ENCODE measurements at regions not wholly inside any gene's neighbourhood (a gene's known extent, or its start where the extent isn't known, plus 50 kb on each side); places are given as distances from the start of the nearest gene placed in this dataset.

DNA sequence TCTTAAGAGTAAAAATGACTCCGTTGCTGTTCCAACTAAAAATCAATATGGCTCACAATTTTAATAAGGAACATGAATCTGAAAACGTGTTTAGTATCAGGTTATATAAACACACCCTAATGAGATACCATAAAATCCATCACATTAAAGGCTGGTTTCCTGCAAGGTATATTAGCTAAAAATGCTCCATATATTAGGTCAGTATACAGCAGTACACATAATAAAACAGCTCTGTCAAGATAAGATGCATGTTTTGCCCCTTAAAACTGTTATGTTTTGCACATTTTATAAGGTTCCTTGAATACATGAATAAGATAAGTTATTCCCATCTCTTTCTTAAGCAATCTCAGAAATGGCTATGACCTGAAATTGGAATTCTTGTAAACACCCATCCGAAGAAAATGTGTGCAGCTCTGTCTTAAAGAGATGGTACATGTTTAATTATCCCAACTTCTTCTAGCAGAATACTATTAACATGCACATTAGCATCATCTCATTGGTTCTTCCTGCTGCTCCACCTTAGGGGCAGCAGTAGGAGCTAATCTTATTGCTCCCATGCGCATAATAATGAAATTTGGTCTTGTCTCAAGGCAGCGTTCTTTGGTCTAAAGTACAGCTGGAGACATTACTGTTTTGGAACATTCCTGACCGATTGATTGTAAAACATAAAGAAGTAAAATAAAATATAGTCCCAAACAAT is 836.1 kb upstream of the FANCL start:
- Mint-ChIP-seq H3K9me3 (peaks cover 2% of the 10 kb centered on the region), H3K4me3 (no peak overlapping the region), H3K4me1 (peaks cover 52% of the 10 kb centered on the region), H3K36me3 (no peaks in the 10 kb centered on the region), H3K27ac (no peak overlapping the region), H3K27me3 (ENCODE audit: low read depth) (no peaks in the 10 kb centered on the region)
- no peak for DNase-seq (ENCODE audit: low spot score in 2 of 2, unreplicated experiment in 2 of 2)
- TF ChIP-seq, protein P1, sequence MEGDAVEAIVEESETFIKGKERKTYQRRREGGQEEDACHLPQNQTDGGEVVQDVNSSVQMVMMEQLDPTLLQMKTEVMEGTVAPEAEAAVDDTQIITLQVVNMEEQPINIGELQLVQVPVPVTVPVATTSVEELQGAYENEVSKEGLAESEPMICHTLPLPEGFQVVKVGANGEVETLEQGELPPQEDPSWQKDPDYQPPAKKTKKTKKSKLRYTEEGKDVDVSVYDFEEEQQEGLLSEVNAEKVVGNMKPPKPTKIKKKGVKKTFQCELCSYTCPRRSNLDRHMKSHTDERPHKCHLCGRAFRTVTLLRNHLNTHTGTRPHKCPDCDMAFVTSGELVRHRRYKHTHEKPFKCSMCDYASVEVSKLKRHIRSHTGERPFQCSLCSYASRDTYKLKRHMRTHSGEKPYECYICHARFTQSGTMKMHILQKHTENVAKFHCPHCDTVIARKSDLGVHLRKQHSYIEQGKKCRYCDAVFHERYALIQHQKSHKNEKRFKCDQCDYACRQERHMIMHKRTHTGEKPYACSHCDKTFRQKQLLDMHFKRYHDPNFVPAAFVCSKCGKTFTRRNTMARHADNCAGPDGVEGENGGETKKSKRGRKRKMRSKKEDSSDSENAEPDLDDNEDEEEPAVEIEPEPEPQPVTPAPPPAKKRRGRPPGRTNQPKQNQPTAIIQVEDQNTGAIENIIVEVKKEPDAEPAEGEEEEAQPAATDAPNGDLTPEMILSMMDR (IDR thresholded peaks at IDR 0.05; ENCODE audit: unreplicated experiment): no peak

DNA sequence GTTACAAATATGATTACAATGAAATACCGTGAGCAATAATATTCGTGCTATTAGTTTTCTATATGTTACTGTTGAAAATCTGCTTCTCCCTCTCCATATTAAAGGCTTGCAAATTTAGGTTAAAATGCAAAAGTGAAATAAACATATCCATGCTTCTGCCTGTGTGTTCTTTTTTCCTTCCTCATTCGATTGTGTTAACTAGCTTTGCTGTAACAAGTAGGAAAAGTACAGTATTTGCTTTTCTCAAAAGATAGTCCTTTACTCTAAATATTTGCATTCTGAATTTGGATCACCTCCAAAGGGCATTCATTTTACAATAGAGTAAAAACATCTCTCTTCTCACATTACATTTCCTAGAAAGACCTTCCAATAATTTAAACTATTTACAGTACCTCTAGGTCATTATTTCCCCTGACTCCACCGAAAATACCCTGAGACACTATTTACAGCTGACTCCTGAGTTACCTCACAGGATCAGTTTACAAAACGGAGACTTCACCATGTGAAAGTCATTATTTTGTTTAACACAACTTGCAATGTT is 835.0 kb upstream of the FANCL start:
- Mint-ChIP-seq H3K27ac (peak overlapping the region; percentile 58), H3K9me3 (peaks cover 7% of the 10 kb centered on the region), H3K4me1 (peaks cover 51% of the 10 kb centered on the region), H3K4me3 (no peak overlapping the region), H3K27me3 (ENCODE audit: low read depth) (no peaks in the 10 kb centered on the region), H3K36me3 (no peaks in the 10 kb centered on the region)
- no peak for DNase-seq (ENCODE audit: low spot score in 2 of 2, unreplicated experiment in 2 of 2)
- TF ChIP-seq, protein P1 (IDR thresholded peaks at IDR 0.05; ENCODE audit: unreplicated experiment): no peak

DNA sequence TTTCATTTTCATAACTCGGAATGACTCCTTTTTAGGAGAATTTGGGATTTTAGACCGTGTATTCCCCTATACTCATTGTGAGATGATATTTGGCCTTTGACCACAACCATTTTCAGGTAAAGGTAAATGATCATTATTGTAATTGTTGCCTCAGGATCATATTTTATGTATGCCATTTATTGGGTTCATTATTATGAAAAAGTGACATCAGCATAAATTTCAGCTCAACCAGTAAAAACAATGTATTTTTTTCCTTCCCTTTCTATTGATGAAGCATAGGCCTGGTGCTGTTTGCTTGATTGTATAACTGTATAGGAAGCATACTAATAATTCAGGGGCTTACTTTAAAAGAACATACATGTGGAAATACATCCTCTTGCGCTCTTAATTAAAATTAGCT is 832.9 kb upstream of the FANCL start:
- TF ChIP-seq, protein P1 (IDR thresholded peaks at IDR 0.05; ENCODE audit: unreplicated experiment): no peak
- H3K9me3 Mint-ChIP-seq: peaks cover 7% of the 10 kb centered on the region
- no peak overlapping the region for H3K4me3 Mint-ChIP-seq
- no peaks in the 10 kb centered on the region for H3K36me3 Mint-ChIP-seq
- H3K27me3 Mint-ChIP-seq (ENCODE audit: low read depth): no peaks in the 10 kb centered on the region
- DNase-seq (ENCODE audit: low spot score in 2 of 2, unreplicated experiment in 2 of 2): no peak
- peaks cover 38% of the 10 kb centered on the region for H3K4me1 Mint-ChIP-seq
- H3K27ac Mint-ChIP-seq: no peak overlapping the region

DNA sequence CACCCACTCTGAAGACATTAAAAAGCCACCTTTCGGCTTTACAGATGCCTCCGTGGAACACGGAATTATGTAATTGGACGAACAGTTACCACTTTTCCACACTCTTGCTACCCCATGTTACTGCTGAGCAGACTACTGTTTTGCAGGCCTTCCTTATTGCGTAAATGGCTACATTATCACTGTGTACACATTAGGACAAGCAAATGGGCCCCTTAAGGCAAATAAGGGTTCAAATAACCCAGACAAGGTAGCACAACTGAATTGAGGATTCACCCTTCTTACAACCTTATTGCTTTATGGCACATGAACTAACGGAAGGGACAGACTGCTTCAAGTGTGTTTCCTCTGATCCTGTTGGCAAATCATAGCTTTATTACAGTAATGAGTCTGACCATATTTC is 832.2 kb upstream of the FANCL start:
- no peaks in the 10 kb centered on the region for H3K27me3 Mint-ChIP-seq (ENCODE audit: low read depth)
- H3K4me3 Mint-ChIP-seq: no peak overlapping the region
- H3K9me3 Mint-ChIP-seq: peaks cover 7% of the 10 kb centered on the region
- no peak overlapping the region for H3K27ac Mint-ChIP-seq
- H3K36me3 Mint-ChIP-seq: no peaks in the 10 kb centered on the region
- no peak for DNase-seq (ENCODE audit: low spot score in 2 of 2, unreplicated experiment in 2 of 2)
- TF ChIP-seq, protein P1 (IDR thresholded peaks at IDR 0.05; ENCODE audit: unreplicated experiment): no peak
- H3K4me1 Mint-ChIP-seq: peaks cover 34% of the 10 kb centered on the region

DNA sequence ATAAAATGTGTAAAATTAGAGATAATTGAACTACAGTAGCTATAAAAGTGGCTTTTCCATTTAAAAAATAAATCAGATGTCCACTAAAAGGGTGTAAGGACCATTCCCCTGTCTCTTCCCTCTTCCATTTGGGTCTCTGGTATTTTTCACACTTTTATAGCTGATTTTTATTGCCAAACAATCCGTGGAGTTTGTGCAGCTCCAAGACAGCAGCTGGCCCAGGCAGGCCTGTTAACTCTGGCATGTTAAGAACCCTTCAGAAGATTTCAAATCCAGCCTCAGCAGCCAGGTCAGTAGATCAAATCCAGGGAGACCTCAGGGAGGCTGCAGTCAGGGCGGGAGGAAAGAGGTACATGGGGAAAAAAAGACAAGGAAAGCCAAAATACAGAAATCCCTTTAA is 827.1 kb upstream of the FANCL start:
- Mint-ChIP-seq H3K36me3 (no peaks in the 10 kb centered on the region), H3K27me3 (ENCODE audit: low read depth) (no peaks in the 10 kb centered on the region), H3K9me3 (peaks cover 19% of the 10 kb centered on the region), H3K4me1 (peaks cover 4% of the 10 kb centered on the region), H3K27ac (no peak overlapping the region), H3K4me3 (no peak overlapping the region)
- TF ChIP-seq, protein P1 (IDR thresholded peaks at IDR 0.05; ENCODE audit: unreplicated experiment): no peak
- no peak for DNase-seq (ENCODE audit: low spot score in 2 of 2, unreplicated experiment in 2 of 2)

Measured in mesothelial cell of epicardium (in vitro differentiated cells).